ENCODE measurements at regions not wholly inside any gene's neighbourhood (a gene's known extent, or its start where the extent isn't known, plus 50 kb on each side); places are given as distances from the start of the nearest gene placed in this dataset.

DNA sequence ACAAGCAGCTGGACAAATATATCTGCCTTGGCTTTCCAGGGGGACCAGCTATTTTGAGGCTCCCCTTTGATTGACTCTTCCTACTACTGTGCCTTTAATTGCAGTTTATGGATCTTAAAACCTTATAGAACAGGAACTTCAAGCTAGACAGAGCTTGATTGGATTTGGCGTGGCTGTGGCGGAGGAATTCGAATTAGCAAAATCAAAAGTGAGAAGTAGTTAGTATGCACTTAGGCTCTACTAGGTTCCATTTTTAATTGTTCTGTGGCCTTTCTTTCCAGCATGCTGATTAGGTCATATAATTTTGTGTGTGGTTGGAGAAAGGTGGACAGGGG lies 248.0 kb downstream of the HIVEP2 start:
- TF ChIP-seq POLR2AphosphoS5 (IDR thresholded peaks at IDR 0.05; ENCODE audit: insufficient read depth in 1 of 2, low read depth in 1 of 2) (no peak), POLR2A (IDR thresholded peaks at IDR 0.05) (no peak)
